ENCODE measurements at regions not wholly inside any gene's neighbourhood (a gene's known extent, or its start where the extent isn't known, plus 50 kb on each side); places are given as distances from the start of the nearest gene placed in this dataset.
"Not testable (repeated sequence)": the region's sequence is repeated elsewhere in the genome, so short reads cannot be mapped to it uniquely, and the experiment has no call there.

DNA sequence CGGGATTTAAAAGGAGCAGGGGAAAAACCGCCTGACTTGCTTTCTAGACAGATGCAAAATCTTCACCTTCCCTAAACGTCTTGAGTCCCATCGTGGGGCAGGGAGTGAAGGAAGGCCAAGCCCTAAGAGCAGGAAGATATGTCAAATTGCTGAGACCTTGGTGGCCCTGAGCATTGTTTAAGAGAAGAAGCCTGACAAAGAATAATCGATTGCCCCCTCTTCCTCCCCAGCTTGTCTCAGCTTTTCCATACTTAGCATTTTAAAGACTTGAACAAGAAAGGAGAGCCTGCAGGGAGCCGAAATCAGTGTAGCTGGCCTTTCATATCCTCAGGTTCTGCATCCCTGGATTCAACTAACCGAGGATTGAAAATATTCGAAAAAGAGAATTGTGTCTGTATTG, 157.6 kb upstream of the DLX2 start:
- Histone ChIP-seq H3K4me1 (ENCODE audit: insufficient read depth, low read length, severe bottlenecking) (no peaks in the 10 kb centered on the region), H3F3A (ENCODE audit: insufficient read depth, low read length) (no peaks in the 10 kb centered on the region), H3K4me2 (ENCODE audit: low read length) (no peak overlapping the region), H4K20me1 (ENCODE audit: insufficient read depth, low read length) (no peaks in the 10 kb centered on the region), H3K9me3 (ENCODE audit: low read length) (no peaks in the 10 kb centered on the region), H3K4me3 (ENCODE audit: low read depth, low read length, poor library complexity, severe bottlenecking) (no peak overlapping the region), H3K79me2 (ENCODE audit: insufficient read depth, low read length) (no peaks in the 10 kb centered on the region), H3K9ac (ENCODE audit: low read length) (no peak overlapping the region), H2AFZ (ENCODE audit: low read length) (no peak overlapping the region), H3K27me3 (ENCODE audit: insufficient read depth, low read length) (no peaks in the 10 kb centered on the region), H3K9me2 (ENCODE audit: low read depth, low read length) (no peaks in the 10 kb centered on the region), H3K27ac (ENCODE audit: low read depth, low read length, poor library complexity, severe bottlenecking) (no peak overlapping the region), H3K36me3 (ENCODE audit: insufficient read depth, low read length) (no peaks in the 10 kb centered on the region)
- TF ChIP-seq, protein P1, sequence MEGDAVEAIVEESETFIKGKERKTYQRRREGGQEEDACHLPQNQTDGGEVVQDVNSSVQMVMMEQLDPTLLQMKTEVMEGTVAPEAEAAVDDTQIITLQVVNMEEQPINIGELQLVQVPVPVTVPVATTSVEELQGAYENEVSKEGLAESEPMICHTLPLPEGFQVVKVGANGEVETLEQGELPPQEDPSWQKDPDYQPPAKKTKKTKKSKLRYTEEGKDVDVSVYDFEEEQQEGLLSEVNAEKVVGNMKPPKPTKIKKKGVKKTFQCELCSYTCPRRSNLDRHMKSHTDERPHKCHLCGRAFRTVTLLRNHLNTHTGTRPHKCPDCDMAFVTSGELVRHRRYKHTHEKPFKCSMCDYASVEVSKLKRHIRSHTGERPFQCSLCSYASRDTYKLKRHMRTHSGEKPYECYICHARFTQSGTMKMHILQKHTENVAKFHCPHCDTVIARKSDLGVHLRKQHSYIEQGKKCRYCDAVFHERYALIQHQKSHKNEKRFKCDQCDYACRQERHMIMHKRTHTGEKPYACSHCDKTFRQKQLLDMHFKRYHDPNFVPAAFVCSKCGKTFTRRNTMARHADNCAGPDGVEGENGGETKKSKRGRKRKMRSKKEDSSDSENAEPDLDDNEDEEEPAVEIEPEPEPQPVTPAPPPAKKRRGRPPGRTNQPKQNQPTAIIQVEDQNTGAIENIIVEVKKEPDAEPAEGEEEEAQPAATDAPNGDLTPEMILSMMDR (IDR thresholded peaks at IDR 0.05; ENCODE audit: low read length): no peak
- TF ChIP-seq EZH2 (IDR thresholded peaks at IDR 0.05; ENCODE audit: borderline replicate concordance, low read length): no peak

DNA sequence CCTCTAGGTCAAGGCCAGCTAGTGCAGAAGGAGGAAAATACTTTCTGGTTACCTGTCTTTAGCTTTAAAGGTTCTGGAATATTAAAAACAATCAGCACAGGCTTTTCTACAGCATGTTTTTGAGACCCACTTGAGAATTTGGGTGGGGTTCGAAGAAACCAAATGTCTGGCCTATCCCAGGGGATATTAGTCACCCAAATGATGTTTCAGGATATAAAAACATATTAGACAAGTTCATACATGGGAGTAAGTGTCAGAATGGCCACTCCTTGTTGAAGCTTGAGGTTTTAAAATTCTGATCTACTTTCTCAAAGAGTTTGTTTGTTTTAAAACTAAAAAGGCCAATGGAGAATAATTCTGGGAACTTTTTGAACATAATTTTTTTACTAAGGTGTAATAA, 158.6 kb upstream of the DLX2 start:
- H4K20me1 ChIP-seq (ENCODE audit: insufficient read depth, low read length): no peaks in the 10 kb centered on the region
- no peak overlapping the region for H3K27ac ChIP-seq (ENCODE audit: low read depth, low read length, poor library complexity, severe bottlenecking)
- no peak overlapping the region for H3K4me2 ChIP-seq (ENCODE audit: low read length)
- TF ChIP-seq, protein P1 (IDR thresholded peaks at IDR 0.05; ENCODE audit: low read length): no peak
- TF ChIP-seq EZH2 (IDR thresholded peaks at IDR 0.05; ENCODE audit: borderline replicate concordance, low read length): no peak
- H3K9ac ChIP-seq (ENCODE audit: low read length): no peak overlapping the region
- H3K27me3 ChIP-seq (ENCODE audit: insufficient read depth, low read length): no peaks in the 10 kb centered on the region
- H3K36me3 ChIP-seq (ENCODE audit: insufficient read depth, low read length): no peaks in the 10 kb centered on the region
- H3K9me3 ChIP-seq (ENCODE audit: low read length): no peaks in the 10 kb centered on the region
- H3K4me1 ChIP-seq (ENCODE audit: insufficient read depth, low read length, severe bottlenecking): no peaks in the 10 kb centered on the region
- H2AFZ ChIP-seq (ENCODE audit: low read length): no peak overlapping the region
- no peaks in the 10 kb centered on the region for H3K9me2 ChIP-seq (ENCODE audit: low read depth, low read length)
- H3K4me3 ChIP-seq (ENCODE audit: low read depth, low read length, poor library complexity, severe bottlenecking): no peak overlapping the region
- no peaks in the 10 kb centered on the region for H3F3A ChIP-seq (ENCODE audit: insufficient read depth, low read length)
- no peaks in the 10 kb centered on the region for H3K79me2 ChIP-seq (ENCODE audit: insufficient read depth, low read length)

DNA sequence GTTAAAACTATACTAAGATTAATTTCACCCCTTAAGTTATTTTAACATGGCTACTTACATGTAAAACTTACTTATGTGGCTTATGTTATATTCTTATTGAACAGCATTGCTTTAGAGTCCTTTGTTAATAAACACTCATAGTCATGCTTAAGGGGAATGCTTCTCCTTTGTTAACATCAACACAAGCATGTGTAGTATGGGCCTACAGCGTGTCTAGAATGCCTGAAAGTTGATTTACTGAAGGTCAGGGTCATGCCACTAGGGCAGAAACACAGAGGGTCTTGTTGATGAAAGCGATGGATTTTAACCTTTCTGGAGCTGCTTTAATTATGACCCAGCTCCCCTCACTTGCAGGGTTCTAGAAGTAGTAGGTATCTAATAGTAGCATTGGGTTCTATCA, 159.8 kb upstream of the DLX2 start:
- Histone ChIP-seq H3F3A (ENCODE audit: insufficient read depth, low read length) (no peaks in the 10 kb centered on the region), H3K27me3 (ENCODE audit: insufficient read depth, low read length) (no peaks in the 10 kb centered on the region), H3K79me2 (ENCODE audit: insufficient read depth, low read length) (no peaks in the 10 kb centered on the region), H3K4me2 (ENCODE audit: low read length) (no peak overlapping the region), H3K9me2 (ENCODE audit: low read depth, low read length) (no peaks in the 10 kb centered on the region), H3K9ac (ENCODE audit: low read length) (no peak overlapping the region), H3K9me3 (ENCODE audit: low read length) (no peaks in the 10 kb centered on the region), H4K20me1 (ENCODE audit: insufficient read depth, low read length) (no peaks in the 10 kb centered on the region), H3K27ac (ENCODE audit: low read depth, low read length, poor library complexity, severe bottlenecking) (no peak overlapping the region), H3K4me3 (ENCODE audit: low read depth, low read length, poor library complexity, severe bottlenecking) (no peak overlapping the region), H3K36me3 (ENCODE audit: insufficient read depth, low read length) (no peaks in the 10 kb centered on the region), H3K4me1 (ENCODE audit: insufficient read depth, low read length, severe bottlenecking) (no peaks in the 10 kb centered on the region), H2AFZ (ENCODE audit: low read length) (no peak overlapping the region)
- TF ChIP-seq EZH2 (IDR thresholded peaks at IDR 0.05; ENCODE audit: borderline replicate concordance, low read length): no peak
- TF ChIP-seq, protein P1 (IDR thresholded peaks at IDR 0.05; ENCODE audit: low read length): no peak

DNA sequence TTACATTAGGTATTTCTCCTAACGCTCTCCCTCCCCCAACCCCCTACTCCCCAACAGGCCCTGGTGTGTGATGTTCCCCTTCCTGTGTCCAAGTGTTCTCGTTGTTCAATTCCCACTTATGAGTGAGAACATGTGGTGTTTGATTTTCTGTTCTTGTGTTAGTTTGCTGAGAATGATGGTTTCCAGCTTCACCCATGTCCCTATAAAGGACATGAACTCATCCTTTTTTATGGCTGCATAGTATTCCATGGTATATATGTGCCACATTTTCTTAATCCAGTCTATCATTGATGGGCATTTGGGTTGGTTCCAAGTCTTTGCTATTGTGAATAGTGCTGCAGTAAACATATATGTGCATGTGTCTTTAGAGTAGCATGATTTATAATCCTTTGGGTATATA, 162.1 kb upstream of the DLX2 start:
- not testable (repeated sequence) for H3K4me2 ChIP-seq (ENCODE audit: low read length); H3K36me3 ChIP-seq (ENCODE audit: insufficient read depth, low read length); H2AFZ ChIP-seq (ENCODE audit: low read length); H4K20me1 ChIP-seq (ENCODE audit: insufficient read depth, low read length); H3K9me3 ChIP-seq (ENCODE audit: low read length); H3K9ac ChIP-seq (ENCODE audit: low read length); H3K27me3 ChIP-seq (ENCODE audit: insufficient read depth, low read length); H3K79me2 ChIP-seq (ENCODE audit: insufficient read depth, low read length); H3K4me1 ChIP-seq (ENCODE audit: insufficient read depth, low read length, severe bottlenecking); H3F3A ChIP-seq (ENCODE audit: insufficient read depth, low read length); H3K9me2 ChIP-seq (ENCODE audit: low read depth, low read length); H3K27ac ChIP-seq (ENCODE audit: low read depth, low read length, poor library complexity, severe bottlenecking); H3K4me3 ChIP-seq (ENCODE audit: low read depth, low read length, poor library complexity, severe bottlenecking)

DNA sequence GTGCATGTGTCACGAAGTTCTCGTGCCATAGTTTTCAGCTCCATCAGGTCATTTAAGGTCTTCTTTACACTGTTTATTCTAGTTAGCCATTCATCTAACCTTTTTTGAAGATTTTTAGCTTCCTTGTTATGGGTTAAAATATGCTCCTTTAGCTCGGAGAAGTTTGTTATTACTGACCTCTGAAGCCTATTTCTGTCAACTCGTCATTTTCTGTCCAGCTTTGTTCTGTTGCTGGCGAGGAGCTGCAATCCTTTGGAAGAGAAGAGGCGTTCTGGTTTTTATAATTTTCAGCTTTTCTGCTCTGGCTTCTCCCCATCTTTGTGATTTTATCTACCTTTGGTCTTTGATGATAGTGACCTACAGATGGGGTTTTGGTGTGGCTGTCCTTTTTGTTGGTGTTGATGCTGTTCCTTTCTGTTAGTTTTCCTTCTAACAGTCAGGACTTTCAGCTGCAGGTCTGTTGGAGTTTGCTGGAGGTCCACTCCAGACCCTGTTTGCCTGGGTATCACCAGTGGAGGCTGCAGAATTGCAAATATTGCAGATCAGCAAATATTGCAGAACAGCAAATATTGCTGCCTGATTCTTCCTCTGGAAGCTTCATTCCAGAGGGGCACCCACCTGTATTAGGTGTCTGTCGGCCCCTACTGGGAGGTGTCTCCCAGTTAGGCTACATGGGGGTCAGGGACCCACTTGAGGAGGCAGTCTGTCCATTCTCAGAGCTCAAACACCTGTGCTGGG, 157.7 kb upstream of the ITGA6 start:
- not testable (repeated sequence) for H3K9ac ChIP-seq (ENCODE audit: low read length); H3K79me2 ChIP-seq (ENCODE audit: insufficient read depth, low read length); H3K4me2 ChIP-seq (ENCODE audit: low read length); H3K36me3 ChIP-seq (ENCODE audit: insufficient read depth, low read length); H3K9me3 ChIP-seq (ENCODE audit: low read length); H4K20me1 ChIP-seq (ENCODE audit: insufficient read depth, low read length); H2AFZ ChIP-seq (ENCODE audit: low read length); H3K27me3 ChIP-seq (ENCODE audit: insufficient read depth, low read length); H3K9me2 ChIP-seq (ENCODE audit: low read depth, low read length); H3K27ac ChIP-seq (ENCODE audit: low read depth, low read length, poor library complexity, severe bottlenecking); H3K4me1 ChIP-seq (ENCODE audit: insufficient read depth, low read length, severe bottlenecking); H3F3A ChIP-seq (ENCODE audit: insufficient read depth, low read length); H3K4me3 ChIP-seq (ENCODE audit: low read depth, low read length, poor library complexity, severe bottlenecking)

Measured in OCI-LY1 (cell line).